ENCODE measurements at regions not wholly inside any gene's neighbourhood (a gene's known extent, or its start where the extent isn't known, plus 50 kb on each side); places are given as distances from the start of the nearest gene placed in this dataset.

GRCh38 chr10:44569193-44570091 is 184.5 kb upstream of the CXCL12 start:
- no peak for DNase-seq (ENCODE audit: low read depth)
- no peak overlapping the region for H3K4me3 ChIP-seq (ENCODE audit: low read length)
- TF ChIP-seq CTCF (IDR thresholded peaks at IDR 0.05; ENCODE audit: insufficient read depth, low read depth, low read length, missing control alignments) = no peak

GRCh38 chr10:44571701-44572100 is 186.8 kb upstream of the CXCL12 start:
- H3K4me3 ChIP-seq (ENCODE audit: low read length) = no peak overlapping the region
- no peak for DNase-seq (ENCODE audit: low read depth)
- no peak for TF ChIP-seq CTCF (IDR thresholded peaks at IDR 0.05; ENCODE audit: insufficient read depth, low read depth, low read length, missing control alignments)

GRCh38 chr10:44572146-44572545 is 187.2 kb upstream of the CXCL12 start:
- no peak for TF ChIP-seq CTCF (IDR thresholded peaks at IDR 0.05; ENCODE audit: insufficient read depth, low read depth, low read length, missing control alignments)
- no peak overlapping the region for H3K4me3 ChIP-seq (ENCODE audit: low read length)
- no peak for DNase-seq (ENCODE audit: low read depth)

DNA sequence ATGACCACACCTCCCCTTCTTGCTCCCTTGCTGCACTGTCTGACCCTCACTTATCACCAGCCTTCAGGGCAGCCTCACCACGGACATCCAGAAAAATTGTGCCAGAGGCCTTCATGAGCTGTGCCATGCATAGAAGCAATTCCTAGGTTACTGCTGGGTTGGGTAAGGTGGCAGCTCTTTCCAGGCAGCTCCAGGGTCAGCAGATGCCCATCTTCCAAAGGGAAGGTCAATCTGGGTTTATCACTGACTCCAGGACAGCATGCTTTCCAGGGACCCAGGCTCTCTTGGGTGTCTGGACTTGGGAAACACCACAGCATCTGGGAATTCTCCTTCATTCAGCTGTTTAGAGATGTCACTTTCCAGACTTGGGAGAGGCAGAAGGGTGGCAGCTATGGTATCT is 188.9 kb upstream of the CXCL12 start:
- TF ChIP-seq CTCF (IDR thresholded peaks at IDR 0.05; ENCODE audit: insufficient read depth, low read depth, low read length, missing control alignments) = no peak
- no peak for DNase-seq (ENCODE audit: low read depth)
- no peak overlapping the region for H3K4me3 ChIP-seq (ENCODE audit: low read length)

DNA sequence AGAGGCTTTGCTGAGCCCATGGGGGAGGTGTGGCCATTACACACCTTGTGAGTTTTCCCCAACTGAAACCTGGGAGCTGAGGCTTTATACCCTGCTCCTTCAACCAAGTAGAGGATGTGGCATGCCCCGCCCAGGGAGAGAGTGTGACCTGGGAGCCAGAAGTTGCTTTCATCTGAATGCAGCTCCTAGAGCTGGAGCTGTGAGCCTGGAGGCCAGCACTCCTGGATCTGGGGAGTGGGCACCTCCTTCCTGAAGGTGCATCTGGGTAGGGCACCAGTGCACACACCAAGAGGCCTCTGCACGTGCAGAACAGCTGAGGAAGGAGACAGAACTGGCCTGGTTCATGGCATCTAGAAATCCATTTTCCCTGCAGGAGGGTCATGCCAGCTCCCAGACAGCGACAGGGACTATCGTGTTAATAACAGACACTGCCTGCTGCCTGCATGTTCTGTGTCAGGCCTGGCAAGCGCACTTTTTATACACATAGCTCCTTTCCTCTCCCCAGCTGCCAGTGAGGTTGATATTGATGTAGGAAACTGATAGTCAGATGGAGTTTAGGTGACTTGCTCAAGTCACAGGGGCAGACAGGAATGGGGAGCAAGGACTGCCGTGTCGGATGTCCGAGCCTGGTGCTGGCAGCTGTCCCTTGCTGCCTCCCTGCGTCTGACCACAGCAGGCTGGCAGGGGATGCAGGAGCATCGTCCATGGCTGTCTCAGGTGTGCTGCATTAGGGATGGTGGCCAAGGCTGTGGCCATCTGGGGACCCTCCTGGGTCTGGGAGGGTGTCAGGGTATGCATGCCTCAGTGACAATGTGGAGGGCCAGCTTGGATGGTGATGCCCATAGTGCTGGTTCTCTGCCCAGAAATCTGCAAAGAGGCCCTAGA is 189.9 kb upstream of the CXCL12 start:
- no peak for TF ChIP-seq CTCF (IDR thresholded peaks at IDR 0.05; ENCODE audit: insufficient read depth, low read depth, low read length, missing control alignments)
- DNase-seq (ENCODE audit: low read depth) = no peak
- H3K4me3 ChIP-seq (ENCODE audit: low read length) = no peak overlapping the region

GRCh38 chr10:44575601-44576380 is 190.9 kb upstream of the CXCL12 start:
- TF ChIP-seq CTCF (IDR thresholded peaks at IDR 0.05; ENCODE audit: insufficient read depth, low read depth, low read length, missing control alignments) = no peak
- H3K4me3 ChIP-seq (ENCODE audit: low read length) = no peak overlapping the region
- no peak for DNase-seq (ENCODE audit: low read depth)

Measured in epithelial cell of esophagus (primary cell).